ENCODE measurements at regions not wholly inside any gene's neighbourhood (a gene's known extent, or its start where the extent isn't known, plus 50 kb on each side); places are given as distances from the start of the nearest gene placed in this dataset.

DNA sequence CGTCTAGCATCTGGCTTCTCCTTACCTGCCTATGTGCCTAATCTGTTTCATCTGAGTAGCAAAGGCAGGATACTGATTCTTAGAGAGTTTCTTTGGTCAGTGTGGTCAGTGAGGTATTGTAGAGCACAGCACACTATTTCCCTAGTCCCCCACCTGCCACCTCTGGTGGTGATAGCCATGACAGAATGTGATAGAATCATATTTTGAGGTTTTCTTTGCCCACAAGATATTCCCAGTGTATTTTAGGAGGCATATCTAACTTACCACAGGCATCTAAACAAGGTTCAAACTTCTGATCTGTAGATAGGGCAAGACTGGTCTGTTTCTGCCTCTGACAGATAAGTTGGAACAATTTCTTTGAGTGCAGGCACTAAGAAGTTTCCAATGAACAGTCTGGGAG is 188.0 kb downstream of the SOX2 start:
- no peak for TF ChIP-seq CTCF (conservative IDR thresholded peaks at IDR 0.05)
- Mint-ChIP-seq H3K9me3 (no peaks in the 10 kb centered on the region), H3K27me3 (ENCODE audit: insufficient read depth) (no peaks in the 10 kb centered on the region), H3K4me1 (no peaks in the 10 kb centered on the region), H3K4me3 (no peak overlapping the region), H3K36me3 (ENCODE audit: low read depth) (no peaks in the 10 kb centered on the region), H3K27ac (no peak overlapping the region)
- Histone ChIP-seq H3K27ac (ENCODE audit: low read depth, low read length) (no peak overlapping the region), H3K9me3 (ENCODE audit: control insufficient read depth, low read length) (no peaks in the 10 kb centered on the region), H3K9ac (ENCODE audit: extremely low read depth, low read length, poor library complexity, severe bottlenecking) (no peak overlapping the region), H3K36me3 (ENCODE audit: control insufficient read depth, insufficient read depth, low read length) (no peaks in the 10 kb centered on the region), H3K4me1 (ENCODE audit: control insufficient read depth, insufficient read depth, low read length) (no peaks in the 10 kb centered on the region), H3K27me3 (ENCODE audit: control insufficient read depth, insufficient read depth, low read length, poor library complexity, severe bottlenecking) (no peaks in the 10 kb centered on the region), H3K4me3 (ENCODE audit: low read length) (no peak overlapping the region)
- DNase-seq: no peak
- WGBS, 2 experiments (ENCODE audit: insufficient coverage in 1 of 2, insufficient read length in 1 of 2): 100% methylated on average over 1 of the region's 1 CpG; no CpG with 5 or more reads in 1 of the 2 experiments

DNA sequence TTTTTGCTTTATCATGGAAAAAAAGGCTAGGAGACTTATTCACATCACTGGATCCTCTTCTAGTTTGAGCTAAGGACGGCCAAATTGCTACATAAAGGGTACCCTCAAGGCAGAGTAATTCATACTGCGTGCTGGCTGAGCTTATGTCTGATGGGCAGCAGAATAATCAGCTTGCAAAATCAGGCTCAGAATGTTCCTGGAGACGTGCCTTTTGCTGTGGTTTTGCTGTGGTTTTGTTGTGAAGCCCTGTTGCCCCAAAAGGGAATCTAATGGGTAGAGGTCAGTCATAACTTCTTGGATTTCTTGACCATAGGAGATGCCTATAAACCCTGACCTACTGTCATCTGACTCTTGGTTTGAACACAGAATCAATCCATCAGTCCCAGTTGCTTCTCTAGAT is 189.9 kb downstream of the SOX2 start:
- Mint-ChIP-seq H3K9me3 (no peaks in the 10 kb centered on the region), H3K4me1 (no peaks in the 10 kb centered on the region), H3K27ac (no peak overlapping the region), H3K36me3 (ENCODE audit: low read depth) (no peaks in the 10 kb centered on the region), H3K4me3 (no peak overlapping the region), H3K27me3 (ENCODE audit: insufficient read depth) (no peaks in the 10 kb centered on the region)
- no peak overlapping the region for H3K9ac ChIP-seq (ENCODE audit: extremely low read depth, low read length, poor library complexity, severe bottlenecking)
- no peaks in the 10 kb centered on the region for H3K36me3 ChIP-seq (ENCODE audit: control insufficient read depth, insufficient read depth, low read length)
- H3K27me3 ChIP-seq (ENCODE audit: control insufficient read depth, insufficient read depth, low read length, poor library complexity, severe bottlenecking): no peaks in the 10 kb centered on the region
- no peak overlapping the region for H3K4me3 ChIP-seq (ENCODE audit: low read length)
- 88 to 95% methylated on average over 2 to 3 of the region's 3 CpGs for WGBS, 2 experiments (ENCODE audit: insufficient coverage in 1 of 2, insufficient read length in 1 of 2)
- no peaks in the 10 kb centered on the region for H3K4me1 ChIP-seq (ENCODE audit: control insufficient read depth, insufficient read depth, low read length)
- H3K9me3 ChIP-seq (ENCODE audit: control insufficient read depth, low read length): no peaks in the 10 kb centered on the region
- DNase-seq: no peak
- no peak overlapping the region for H3K27ac ChIP-seq (ENCODE audit: low read depth, low read length)
- no peak for TF ChIP-seq CTCF (conservative IDR thresholded peaks at IDR 0.05)

- Histone ChIP-seq H3K9ac (ENCODE audit: extremely low read depth, low read length, poor library complexity, severe bottlenecking) (no peak overlapping the region), H3K9me3 (ENCODE audit: control insufficient read depth, low read length) (no peaks in the 10 kb centered on the region), H3K27me3 (ENCODE audit: control insufficient read depth, insufficient read depth, low read length, poor library complexity, severe bottlenecking) (no peaks in the 10 kb centered on the region), H3K4me3 (ENCODE audit: low read length) (no peak overlapping the region), H3K36me3 (ENCODE audit: control insufficient read depth, insufficient read depth, low read length) (no peaks in the 10 kb centered on the region), H3K27ac (ENCODE audit: low read depth, low read length) (no peak overlapping the region), H3K4me1 (ENCODE audit: control insufficient read depth, insufficient read depth, low read length) (no peaks in the 10 kb centered on the region)
- Mint-ChIP-seq H3K4me1 (no peaks in the 10 kb centered on the region), H3K4me3 (no peak overlapping the region), H3K27me3 (ENCODE audit: insufficient read depth) (no peaks in the 10 kb centered on the region), H3K9me3 (no peaks in the 10 kb centered on the region), H3K36me3 (ENCODE audit: low read depth) (no peaks in the 10 kb centered on the region), H3K27ac (no peak overlapping the region)
- no peak for TF ChIP-seq CTCF (conservative IDR thresholded peaks at IDR 0.05)
- 100% methylated on average over 2 to 3 of the region's 3 CpGs for WGBS, 2 experiments (ENCODE audit: insufficient coverage in 1 of 2, insufficient read length in 1 of 2)
- no peak for DNase-seq
Measured at GRCh38 chr3:181906338-181906737, 194.6 kb downstream of the SOX2 start.
